ENCODE measurements at regions not wholly inside any gene's neighbourhood (a gene's known extent, or its start where the extent isn't known, plus 50 kb on each side); places are given as distances from the start of the nearest gene placed in this dataset.

- Histone ChIP-seq H3K4me2 (ENCODE audit: insufficient read depth, low read length) (no peak overlapping the region), H3K9me1 (ENCODE audit: control insufficient read depth, insufficient read depth, low read length) (no peaks in the 10 kb centered on the region), H3K36me3 (ENCODE audit: control insufficient read depth, insufficient read depth, low read length) (no peaks in the 10 kb centered on the region), H3K9me3 (replicated peaks; ENCODE audit: control insufficient read depth, insufficient read depth, low read depth, low read length) (no peaks in the 10 kb centered on the region), H3K27me3 (ENCODE audit: control insufficient read depth in 2 of 2, insufficient read depth in 2 of 2, low read length in 2 of 2) (peaks cover 0 to 10% of the 10 kb centered on the region in 2 experiments; a peak in 2 of 5 replicates), H3K79me2 (ENCODE audit: control insufficient read depth, insufficient read depth, low read length) (no peaks in the 10 kb centered on the region), H4K20me1 (replicated peaks; ENCODE audit: control insufficient read depth, insufficient read depth, low read length) (no peaks in the 10 kb centered on the region; the same call in 1 of the 2 replicates), H3K4me3 (no peak overlapping the region), H3K27ac (ENCODE audit: extremely low read depth, low read depth, low read length) (no peak overlapping the region), H3K9ac (ENCODE audit: insufficient read depth in 1 of 2, low read depth in 2 of 2, low read length in 2 of 2) (no peak overlapping the region), H3K4me1 (replicated peaks in 1 of 2; ENCODE audit: control insufficient read depth in 2 of 2, insufficient read depth in 2 of 2, low read length in 2 of 2) (no peaks in the 10 kb centered on the region), H2AFZ (ENCODE audit: low read depth, low read length) (no peak overlapping the region)
- BruUV-seq (replicated peaks) = no TSS peak
- TF ChIP-seq TEAD4 (IDR thresholded peaks at IDR 0.05; ENCODE audit: low read length) (no peak), TEAD4 (CRISPR knock-in tag; IDR thresholded peaks at IDR 0.05; ENCODE audit: borderline replicate concordance) (no peak), GTF2F1 (IDR thresholded peaks at IDR 0.05; ENCODE audit: low read depth, low read length) (no peak), FIP1L1 (IDR thresholded peaks at IDR 0.05; ENCODE audit: low read depth, low read length, poor library complexity, severe bottlenecking) (no peak), SIN3B (IDR thresholded peaks at IDR 0.05; ENCODE audit: low read depth) (no peak), U2AF1 (optimal IDR thresholded peaks at IDR 0.05; ENCODE audit: low read depth, low read length) (no peak)
- WGBS (ENCODE audit: insufficient coverage, low coverage, missing lambda C conversion rate) = 0% methylated on average over 2 of the region's 2 CpGs
- ATAC-seq (no peak), FAIRE-seq (no peak), DNase-seq (ENCODE audit: extremely low read depth in 1 of 4, low spot score in 3 of 4) (no peak)
- ChIA-PET CTCF (ENCODE audit: low intra/inter-chr PET ratio) (no interaction called here), POLR2A (no interaction called here)
- in situ Hi-C loops (cut with MboI) = no loop called here
- intact Hi-C loops (cut with micrococcal nuclease) = no loop called here
Observed at GRCh38 chr16:26666486-26666885, 400.2 kb upstream of the C16orf82 start.

GRCh38 chr16:26667307-26667706 is 399.4 kb upstream of the C16orf82 start:
- H3K79me2 ChIP-seq (ENCODE audit: control insufficient read depth, insufficient read depth, low read length) = no peaks in the 10 kb centered on the region
- no TSS peak for BruUV-seq (replicated peaks)
- intact Hi-C loops (cut with micrococcal nuclease) = no loop called here
- H3K9ac ChIP-seq (ENCODE audit: insufficient read depth in 1 of 2, low read depth in 2 of 2, low read length in 2 of 2) = no peak overlapping the region
- no peak overlapping the region for H3K4me3 ChIP-seq
- in situ Hi-C loops (cut with MboI) = no loop called here
- ATAC-seq (no peak), FAIRE-seq (no peak), DNase-seq (ENCODE audit: extremely low read depth in 1 of 4, low spot score in 3 of 4) (no peak)
- H3K9me1 ChIP-seq (ENCODE audit: control insufficient read depth, insufficient read depth, low read length) = no peaks in the 10 kb centered on the region
- CTCF ChIA-PET (ENCODE audit: low intra/inter-chr PET ratio) = no interaction called here
- no peaks in the 10 kb centered on the region for H3K36me3 ChIP-seq (ENCODE audit: control insufficient read depth, insufficient read depth, low read length)
- no peaks in the 10 kb centered on the region for H3K4me1 ChIP-seq (replicated peaks in 1 of 2; ENCODE audit: control insufficient read depth in 2 of 2, insufficient read depth in 2 of 2, low read length in 2 of 2)
- no peak overlapping the region for H3K4me2 ChIP-seq (ENCODE audit: insufficient read depth, low read length)
- no peaks in the 10 kb centered on the region; the same call in 1 of the 2 replicates for H4K20me1 ChIP-seq (replicated peaks; ENCODE audit: control insufficient read depth, insufficient read depth, low read length)
- H2AFZ ChIP-seq (ENCODE audit: low read depth, low read length) = no peak overlapping the region
- peaks cover 0 to 10% of the 10 kb centered on the region in 2 experiments; a peak in 2 of 5 replicates for H3K27me3 ChIP-seq (ENCODE audit: control insufficient read depth in 2 of 2, insufficient read depth in 2 of 2, low read length in 2 of 2)
- no peak overlapping the region for H3K27ac ChIP-seq (ENCODE audit: extremely low read depth, low read depth, low read length)
- POLR2A ChIA-PET = no interaction called here
- H3K9me3 ChIP-seq (replicated peaks; ENCODE audit: control insufficient read depth, insufficient read depth, low read depth, low read length) = no peaks in the 10 kb centered on the region
- 1% methylated on average over 12 of the region's 12 CpGs for WGBS (ENCODE audit: insufficient coverage, low coverage, missing lambda C conversion rate)
- TF ChIP-seq TRIM28 (IDR thresholded peaks at IDR 0.05) = no peak
- TF ChIP-seq THAP12 (CRISPR knock-in tag; IDR thresholded peaks at IDR 0.05) = no peak
- TF ChIP-seq SIX5 (IDR thresholded peaks at IDR 0.05; ENCODE audit: borderline replicate concordance in 1 of 2, insufficient read depth in 1 of 2, low read depth in 1 of 2, low read length in 2 of 2) = no peak
- no peak for TF ChIP-seq RB1 (IDR thresholded peaks at IDR 0.05; ENCODE audit: low read depth)
- no peak for TF ChIP-seq ELK3 (CRISPR knock-in tag; IDR thresholded peaks at IDR 0.05)
- TF ChIP-seq ZNF583 (CRISPR knock-in tag; IDR thresholded peaks at IDR 0.05) = no peak
- no peak for TF ChIP-seq RFX5 (IDR thresholded peaks at IDR 0.05; ENCODE audit: low read depth, low read length)
